Stimulated activated effector memory CD8-positive, alpha-beta T cell treated with anti-CD3 and anti-CD28 coated beads, Interleukin-12 subunit alpha, Interleukin-12 subunit beta, amount 100 ng/mL, for 72 hours (primary cell): ENCODE measurements at regions not wholly inside any gene's neighbourhood (a gene's known extent, or its start where the extent isn't known, plus 50 kb on each side); places are given as distances from the start of the nearest gene placed in this dataset.
"Not testable (repeated sequence)": the region's sequence is repeated elsewhere in the genome, so short reads cannot be mapped to it uniquely, and the experiment has no call there.

Experiments used
- ATAC-seq: fragments of 150-1000 bp; cut with Tn5 transposase; 2 replicates; pipeline ENCODE4 v1.10.0; 2021
- DNase-seq, 2 donors: peaks; one replicate each; pipeline ENCODE4 v3.0.0; 2021 to 2022; ENCODE audit warnings: low spot score in 2 of 2
- H3K27ac Mint-ChIP-seq: one replicate; pipeline ENCODE4 v1.8.0; 2022; ENCODE audit warnings: mild to moderate bottlenecking, mixed read lengths
- H3K36me3 Mint-ChIP-seq: one replicate; pipeline ENCODE4 v1.8.0; 2022; ENCODE audit warnings: mild to moderate bottlenecking, mixed read lengths
- H3K4me1 Mint-ChIP-seq: one replicate; pipeline ENCODE4 v1.8.0; 2022; ENCODE audit warnings: mixed read lengths
- H3K4me3 Mint-ChIP-seq: one replicate; pipeline ENCODE4 v1.8.0; 2022; ENCODE audit warnings: mild to moderate bottlenecking, mixed read lengths
- H3K9me3 Mint-ChIP-seq: one replicate; pipeline ENCODE4 v1.8.0; 2022; ENCODE audit warnings: mixed read lengths

- ATAC-seq = no peak
- Mint-ChIP-seq H3K9me3 (no peaks in the 10 kb centered on the region), H3K4me1 (no peaks in the 10 kb centered on the region)
Observed at GRCh38 chr16:86248310-86248905, 261.9 kb upstream of the FOXF1 start.

GRCh38 chr16:86249631-86250030 lies 260.7 kb upstream of the FOXF1 start:
- Mint-ChIP-seq H3K27ac (no peak overlapping the region), H3K4me3 (no peak overlapping the region), H3K9me3 (no peaks in the 10 kb centered on the region), H3K36me3 (no peaks in the 10 kb centered on the region), H3K4me1 (no peaks in the 10 kb centered on the region)
- DNase-seq = peak in 1 of 2 donors; percentile 42
- ATAC-seq = no peak

More at GRCh38 chr16:86248310-86248905, 261.9 kb upstream of the FOXF1 start:
- Mint-ChIP-seq H3K36me3 (no peaks in the 10 kb centered on the region), H3K27ac (no peak overlapping the region), H3K4me3 (no peak overlapping the region)
- peak in 1 of 2 donors; percentile 37 for DNase-seq

- DNase-seq = no peak
- H3K4me1 Mint-ChIP-seq = no peaks in the 10 kb centered on the region
- H3K4me3 Mint-ChIP-seq = no peak overlapping the region
- peaks cover 4% of the 10 kb centered on the region for H3K9me3 Mint-ChIP-seq
- H3K36me3 Mint-ChIP-seq = no peaks in the 10 kb centered on the region
- H3K27ac Mint-ChIP-seq = no peak overlapping the region
- no peak for ATAC-seq
Observed at GRCh38 chr16:86251682-86252081, 258.6 kb upstream of the FOXF1 start.

- Mint-ChIP-seq H3K4me3 (no peak overlapping the region), H3K36me3 (no peaks in the 10 kb centered on the region), H3K27ac (no peak overlapping the region), H3K4me1 (no peaks in the 10 kb centered on the region), H3K9me3 (peaks cover 4% of the 10 kb centered on the region)
- ATAC-seq (no peak), DNase-seq (no peak)
Observed at GRCh38 chr16:86252596-86252995, 257.7 kb upstream of the FOXF1 start.

DNA sequence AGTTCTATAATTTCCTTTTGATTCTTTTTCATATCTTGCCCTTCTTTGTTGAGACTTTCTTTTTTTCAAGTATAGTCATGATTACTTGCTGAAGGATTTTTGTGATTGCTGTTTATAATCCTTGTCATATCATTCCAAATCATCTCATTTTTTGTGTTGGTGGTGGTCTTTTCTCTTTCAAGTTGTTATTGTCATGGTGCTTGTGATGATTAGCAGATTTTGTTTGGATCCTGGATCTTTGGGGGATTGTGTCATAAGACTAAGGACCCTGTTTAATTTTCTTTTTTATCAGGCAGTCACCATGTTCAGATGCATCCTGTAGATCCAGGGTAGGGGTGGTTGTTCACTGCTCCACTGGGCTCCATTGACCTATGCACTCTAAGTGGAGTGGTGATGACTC lies 254.4 kb upstream of the FOXF1 start:
- Mint-ChIP-seq H3K4me3 (no peak overlapping the region), H3K27ac (no peak overlapping the region), H3K4me1 (no peaks in the 10 kb centered on the region), H3K9me3 (peaks cover 4% of the 10 kb centered on the region), H3K36me3 (no peaks in the 10 kb centered on the region)
- no peak for ATAC-seq
- DNase-seq = no peak

- Mint-ChIP-seq H3K4me1 (no peaks in the 10 kb centered on the region), H3K4me3 (no peak overlapping the region), H3K27ac (no peak overlapping the region), H3K9me3 (peaks cover 4% of the 10 kb centered on the region), H3K36me3 (no peaks in the 10 kb centered on the region)
- DNase-seq (no peak), ATAC-seq (no peak)
Observed at GRCh38 chr16:86256995-86257394, 253.3 kb upstream of the FOXF1 start.

GRCh38 chr16:86257546-86257945 lies 252.8 kb upstream of the FOXF1 start:
- Mint-ChIP-seq H3K9me3 (peaks cover 4% of the 10 kb centered on the region), H3K27ac (no peak overlapping the region), H3K4me1 (no peaks in the 10 kb centered on the region), H3K4me3 (no peak overlapping the region), H3K36me3 (no peaks in the 10 kb centered on the region)
- DNase-seq = no peak
- ATAC-seq = no peak

DNA sequence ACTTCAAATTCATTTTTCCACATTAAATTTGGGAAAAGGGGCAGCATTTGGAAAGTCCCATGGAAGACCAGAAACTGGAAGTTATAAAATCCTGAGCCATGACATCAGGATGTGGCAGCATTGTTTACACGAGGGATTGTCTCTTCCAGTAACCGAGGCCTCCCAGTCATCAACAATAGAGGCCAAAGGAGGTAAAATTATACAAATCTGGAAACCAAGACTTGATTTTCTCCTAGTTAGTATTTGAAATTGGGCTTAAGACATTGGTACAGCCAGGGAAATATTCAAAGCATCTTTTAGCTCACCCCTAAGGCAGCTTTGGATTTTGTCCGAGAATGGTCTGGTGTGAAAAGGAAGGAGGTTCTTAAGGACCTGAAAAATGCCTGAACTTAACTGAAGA lies 251.6 kb upstream of the FOXF1 start:
- Mint-ChIP-seq H3K9me3 (peaks cover 4% of the 10 kb centered on the region), H3K4me1 (no peaks in the 10 kb centered on the region), H3K4me3 (no peak overlapping the region), H3K36me3 (no peaks in the 10 kb centered on the region), H3K27ac (no peak overlapping the region)
- ATAC-seq (no peak), DNase-seq (no peak)

DNA sequence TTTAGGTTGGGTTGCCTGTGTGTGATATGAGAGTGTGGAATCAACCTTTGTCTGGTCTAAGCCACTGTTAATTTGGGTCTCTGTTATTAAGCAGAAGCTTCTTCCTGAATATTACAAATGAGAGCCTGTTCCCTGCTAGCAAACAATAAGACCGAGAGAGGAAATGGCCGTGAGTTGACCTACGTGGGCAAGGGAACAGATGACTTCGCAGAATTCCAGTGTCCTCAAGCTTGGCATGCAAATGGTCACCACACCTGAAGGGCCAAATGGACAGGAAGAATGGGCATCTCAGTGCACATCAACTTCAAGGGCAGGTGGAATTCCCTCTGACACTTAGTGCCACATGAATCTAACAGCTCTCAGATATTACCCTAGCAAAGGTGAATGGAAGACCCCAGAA lies 250.8 kb upstream of the FOXF1 start:
- Mint-ChIP-seq H3K36me3 (no peaks in the 10 kb centered on the region), H3K9me3 (peaks cover 4% of the 10 kb centered on the region), H3K27ac (no peak overlapping the region), H3K4me3 (no peak overlapping the region), H3K4me1 (no peaks in the 10 kb centered on the region)
- no peak for DNase-seq
- ATAC-seq = no peak

DNA sequence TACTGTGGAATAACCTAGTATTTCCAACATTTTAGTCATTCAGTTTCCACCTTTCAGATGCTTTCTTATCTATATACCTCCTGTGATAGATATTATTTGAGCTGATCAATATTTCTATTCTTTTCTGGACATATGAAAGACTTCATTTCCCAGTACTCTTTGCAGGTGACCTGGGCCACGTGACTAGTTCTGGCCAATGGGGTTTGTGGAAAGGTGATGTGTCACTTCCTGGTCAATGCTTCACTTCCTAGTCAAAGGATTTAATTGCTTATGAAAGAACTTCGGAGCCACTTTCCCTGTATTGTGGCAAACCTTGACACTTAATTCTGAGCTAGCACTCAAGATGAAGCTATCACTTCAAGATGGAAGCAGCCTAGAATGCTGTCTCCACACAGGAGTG lies 248.9 kb upstream of the FOXF1 start:
- Mint-ChIP-seq H3K4me1 (no peaks in the 10 kb centered on the region), H3K27ac (no peak overlapping the region), H3K9me3 (no peaks in the 10 kb centered on the region), H3K36me3 (no peaks in the 10 kb centered on the region), H3K4me3 (no peak overlapping the region)
- DNase-seq = peak in 1 of 2 donors; percentile 10
- ATAC-seq = no peak

DNA sequence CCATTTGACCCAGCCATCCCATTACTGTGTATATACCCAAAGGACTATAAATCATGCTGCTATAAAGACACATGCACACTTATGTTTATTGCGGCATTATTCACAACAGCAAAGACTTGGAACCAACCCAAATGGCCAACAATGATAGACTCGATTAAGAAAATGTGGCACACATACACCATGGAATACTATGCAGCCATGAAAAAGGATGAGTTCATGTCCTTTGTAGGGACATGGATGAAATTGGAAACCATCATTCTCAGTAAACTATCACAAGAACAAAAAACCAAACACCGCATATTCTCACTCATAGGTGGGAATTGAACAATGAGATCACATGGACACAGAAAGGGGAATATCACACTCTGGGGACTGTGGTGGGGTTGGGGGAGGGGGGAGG lies 242.7 kb upstream of the FOXF1 start:
- not testable (repeated sequence) for H3K36me3 Mint-ChIP-seq, H3K4me3 Mint-ChIP-seq, H3K27ac Mint-ChIP-seq, ATAC-seq, H3K9me3 Mint-ChIP-seq, DNase-seq, H3K4me1 Mint-ChIP-seq

- Mint-ChIP-seq H3K4me3 (no peak overlapping the region), H3K36me3 (no peaks in the 10 kb centered on the region), H3K4me1 (no peaks in the 10 kb centered on the region), H3K9me3 (peaks cover 3% of the 10 kb centered on the region), H3K27ac (no peak overlapping the region)
- no peak for ATAC-seq
- peak in 1 of 2 donors; percentile 26 for DNase-seq
Observed at GRCh38 chr16:86270696-86271095, 239.6 kb upstream of the FOXF1 start.

DNA sequence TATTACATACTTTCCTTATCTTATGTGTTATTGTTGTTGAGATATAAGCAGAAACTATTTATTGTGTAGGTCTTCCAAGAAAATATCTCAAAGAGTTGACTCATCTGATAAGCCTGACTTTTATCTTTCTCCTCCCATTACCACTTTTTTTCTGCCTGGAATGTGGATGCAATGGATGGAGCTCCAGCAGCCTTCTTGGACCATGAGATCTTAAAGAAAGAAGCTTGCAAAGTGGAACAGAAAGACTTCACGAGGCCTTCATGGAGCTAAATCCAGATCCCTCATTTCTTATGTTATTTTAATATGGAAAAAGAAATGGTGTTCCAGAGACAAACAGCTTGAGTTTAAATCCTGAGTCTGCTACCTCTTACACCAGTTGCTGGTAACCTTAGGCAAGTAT lies 237.6 kb upstream of the FOXF1 start:
- H3K9me3 Mint-ChIP-seq = peaks cover 3% of the 10 kb centered on the region
- no peaks in the 10 kb centered on the region for H3K36me3 Mint-ChIP-seq
- DNase-seq (no peak), ATAC-seq (no peak)
- H3K4me1 Mint-ChIP-seq = no peaks in the 10 kb centered on the region
- H3K27ac Mint-ChIP-seq = no peak overlapping the region
- H3K4me3 Mint-ChIP-seq = no peak overlapping the region

DNA sequence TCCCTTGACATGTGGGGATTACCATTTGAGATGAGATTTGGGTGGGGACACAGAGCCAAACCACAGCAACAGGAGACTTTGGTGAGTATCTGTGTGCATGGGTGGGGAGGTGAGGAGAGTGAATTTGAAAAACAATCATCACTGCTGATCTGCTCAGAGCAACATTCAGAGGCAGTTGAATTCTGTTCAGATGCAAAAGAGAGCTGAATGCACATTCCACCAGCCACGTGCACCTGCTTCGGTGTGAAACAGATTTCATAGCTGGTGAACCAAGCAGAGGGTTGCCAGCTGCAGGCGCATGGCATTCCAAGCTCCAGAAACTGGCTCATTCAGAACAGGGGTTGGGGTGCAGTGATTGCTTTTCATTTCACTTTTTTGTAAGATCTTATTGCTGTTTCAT lies 233.1 kb upstream of the FOXF1 start:
- H3K36me3 Mint-ChIP-seq = no peaks in the 10 kb centered on the region
- H3K4me1 Mint-ChIP-seq = no peaks in the 10 kb centered on the region
- H3K4me3 Mint-ChIP-seq = no peak overlapping the region
- DNase-seq (no peak), ATAC-seq (no peak)
- no peak overlapping the region for H3K27ac Mint-ChIP-seq
- H3K9me3 Mint-ChIP-seq = peaks cover 3% of the 10 kb centered on the region

- not testable (repeated sequence) for H3K9me3 Mint-ChIP-seq, H3K36me3 Mint-ChIP-seq, H3K4me1 Mint-ChIP-seq, ATAC-seq, H3K27ac Mint-ChIP-seq, H3K4me3 Mint-ChIP-seq
- DNase-seq = peak in 1 of 2 donors; percentile 23
Observed at GRCh38 chr16:86277859-86278258, 232.5 kb upstream of the FOXF1 start.

DNA sequence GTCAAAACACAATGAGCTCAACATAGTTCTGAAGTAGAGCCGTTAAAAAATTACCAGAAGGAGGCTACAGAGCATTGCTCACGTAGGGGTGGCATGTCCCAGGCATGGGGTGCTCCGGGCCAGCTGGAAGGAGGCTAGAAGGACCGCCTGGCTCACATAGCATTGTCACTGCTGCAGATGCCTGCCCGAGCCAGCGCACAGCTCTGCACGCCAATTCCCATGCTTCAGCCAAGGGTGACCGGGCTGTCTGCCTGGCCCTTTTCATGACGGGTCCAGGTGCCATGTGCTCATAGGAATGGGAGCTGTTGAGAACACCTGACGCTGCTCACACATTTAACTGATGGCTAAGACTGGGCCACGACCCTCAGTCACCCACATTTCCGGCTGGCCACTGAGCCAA lies 228.9 kb upstream of the FOXF1 start:
- ATAC-seq (no peak), DNase-seq (peak in 1 of 2 donors; percentile 17)
- no peak overlapping the region for H3K4me3 Mint-ChIP-seq
- H3K36me3 Mint-ChIP-seq = no peaks in the 10 kb centered on the region
- no peaks in the 10 kb centered on the region for H3K4me1 Mint-ChIP-seq
- H3K27ac Mint-ChIP-seq = no peak overlapping the region
- H3K9me3 Mint-ChIP-seq = no peaks in the 10 kb centered on the region

- H3K36me3 Mint-ChIP-seq = no peaks in the 10 kb centered on the region
- no peak overlapping the region for H3K4me3 Mint-ChIP-seq
- H3K4me1 Mint-ChIP-seq = no peaks in the 10 kb centered on the region
- ATAC-seq = no peak
- no peak overlapping the region for H3K27ac Mint-ChIP-seq
- H3K9me3 Mint-ChIP-seq = no peaks in the 10 kb centered on the region
- peak in 1 of 2 donors; percentile 12 for DNase-seq
Observed at GRCh38 chr16:86283944-86284343, 226.4 kb upstream of the FOXF1 start.
